Suprapubic skin (tissue), 4 donors: ENCODE measurements at regions not wholly inside any gene's neighbourhood (a gene's known extent, or its start where the extent isn't known, plus 50 kb on each side); places are given as distances from the start of the nearest gene placed in this dataset.

Source experiments
- DNase-seq, 2 donors: peaks; one replicate each; pipeline ENCODE4 v3.0.0-alpha.2; 2019; ENCODE audit warnings: low spot score in 2 of 2
- H3K27ac ChIP-seq: fragments of 200-600 bp; sonication (generic); one replicate; pipeline ENCODE4 v1.5.1; 2019
- H3K27me3 ChIP-seq: fragments of 200-600 bp; sonication (generic); one replicate; pipeline ENCODE4 v1.5.1; 2019
- H3K36me3 ChIP-seq: fragments of 200-600 bp; sonication (generic); one replicate; pipeline ENCODE4 v1.5.1; 2019
- H3K4me1 ChIP-seq: fragments of 200-600 bp; sonication (generic); one replicate; pipeline ENCODE4 v1.5.1; 2019
- H3K4me3 ChIP-seq: fragments of 200-600 bp; sonication (generic); one replicate; pipeline ENCODE4 v1.5.1; 2019; ENCODE audit warnings: mild to moderate bottlenecking
- H3K9me3 ChIP-seq: fragments of 200-600 bp; sonication (generic); one replicate; pipeline ENCODE4 v1.5.1; 2019
- CTCF ChIP-seq, 2 donors: fragments of 200-600 bp in 1 of 2; fragments of 450-650 bp in 1 of 2; sonication (generic) in 1 of 2; IDR thresholded peaks; one replicate each; pipeline ENCODE4 v1.5.1; 2016 to 2019; ENCODE audit warnings: antibody characterized with exemption in 2 of 2, mild to moderate bottlenecking in 1 of 2, moderate library complexity in 1 of 2
- EP300 ChIP-seq: sonication (generic); formaldehyde crosslinking; IDR thresholded peaks from one replicate; pipeline ENCODE4 v1.6.1; 2017; ENCODE audit warnings: antibody characterized with exemption
- POLR2A ChIP-seq, 2 donors: fragments of 450-650 bp; IDR thresholded peaks; one replicate each; pipeline ENCODE4 v1.6.1; 2017; ENCODE audit warnings: antibody characterized with exemption in 2 of 2, mild to moderate bottlenecking in 2 of 2, moderate library complexity in 2 of 2
- POLR2AphosphoS5 ChIP-seq, 3 donors: sonication (generic); formaldehyde crosslinking; IDR thresholded peaks; one replicate each; pipeline ENCODE4 v1.6.1; 2017; ENCODE audit warnings: antibody characterized with exemption in 3 of 3
- WGBS: methylation state at CpG from one replicate; pipeline ENCODE4 v1.1.5; 2018; 5-methylcytosine and 5-hydroxymethylcytosine counted together

GRCh38 chr2:5482929-5483331 is 209.3 kb upstream of the SOX11 start:
- H3K27ac ChIP-seq, result no peak overlapping the region
- H3K9me3 ChIP-seq, result no peaks in the 10 kb centered on the region
- no peaks in the 10 kb centered on the region for H3K27me3 ChIP-seq
- TF ChIP-seq POLR2A (IDR thresholded peaks at IDR 0.05), result no peak
- TF ChIP-seq CTCF (IDR thresholded peaks at IDR 0.05), result no peak
- TF ChIP-seq POLR2AphosphoS5 (IDR thresholded peaks at IDR 0.05), result no peak
- no peak for TF ChIP-seq EP300
- no peaks in the 10 kb centered on the region for H3K36me3 ChIP-seq
- no peak overlapping the region for H3K4me3 ChIP-seq
- WGBS, result 0% methylated on average over 6 of the region's 6 CpGs
- no peak for DNase-seq
- peaks cover 6% of the 10 kb centered on the region for H3K4me1 ChIP-seq

GRCh38 chr2:5484868-5485267 is 207.3 kb upstream of the SOX11 start:
- H3K27me3 ChIP-seq, result no peaks in the 10 kb centered on the region
- H3K4me3 ChIP-seq, result no peak overlapping the region
- H3K27ac ChIP-seq, result no peak overlapping the region
- peaks cover 6% of the 10 kb centered on the region for H3K4me1 ChIP-seq
- no peaks in the 10 kb centered on the region for H3K36me3 ChIP-seq
- no peak for DNase-seq
- 90% methylated on average over 4 of the region's 4 CpGs for WGBS
- H3K9me3 ChIP-seq, result no peaks in the 10 kb centered on the region
- no peak for TF ChIP-seq CTCF (IDR thresholded peaks at IDR 0.05)
- TF ChIP-seq POLR2AphosphoS5 (IDR thresholded peaks at IDR 0.05), result no peak
- TF ChIP-seq EP300, result no peak
- no peak for TF ChIP-seq POLR2A (IDR thresholded peaks at IDR 0.05)

- no peaks in the 10 kb centered on the region for H3K9me3 ChIP-seq
- no peaks in the 10 kb centered on the region for H3K36me3 ChIP-seq
- no peak overlapping the region for H3K4me3 ChIP-seq
- no peaks in the 10 kb centered on the region for H3K27me3 ChIP-seq
- WGBS, result 75% methylated on average over 3 of the region's 3 CpGs
- no peak for DNase-seq
- no peak for TF ChIP-seq POLR2AphosphoS5 (IDR thresholded peaks at IDR 0.05)
- no peak for TF ChIP-seq POLR2A (IDR thresholded peaks at IDR 0.05)
- TF ChIP-seq CTCF (IDR thresholded peaks at IDR 0.05), result no peak
- no peak for TF ChIP-seq EP300
- no peaks in the 10 kb centered on the region for H3K4me1 ChIP-seq
- no peak overlapping the region for H3K27ac ChIP-seq
These were observed 200.7 kb upstream of the SOX11 start for GRCh38 chr2:5491523-5491922.

GRCh38 chr2:5493256-5493655 is 198.9 kb upstream of the SOX11 start:
- H3K36me3 ChIP-seq, result no peaks in the 10 kb centered on the region
- WGBS, result 87% methylated on average over 15 of the region's 17 CpGs

GRCh38 chr2:5494212-5494611 is 198.0 kb upstream of the SOX11 start:
- DNase-seq, result no peak
- no peak for TF ChIP-seq POLR2AphosphoS5 (IDR thresholded peaks at IDR 0.05)
- Histone ChIP-seq H3K4me3 (no peak overlapping the region), H3K36me3 (no peaks in the 10 kb centered on the region), H3K9me3 (no peaks in the 10 kb centered on the region), H3K4me1 (no peaks in the 10 kb centered on the region), H3K27ac (no peak overlapping the region), H3K27me3 (no peaks in the 10 kb centered on the region)
- WGBS, result 95% methylated on average over 8 of the region's 8 CpGs

More at GRCh38 chr2:5493256-5493655, 198.9 kb upstream of the SOX11 start:
- no peaks in the 10 kb centered on the region for H3K9me3 ChIP-seq
- no peak overlapping the region for H3K27ac ChIP-seq
- no peak for DNase-seq
- no peak for TF ChIP-seq CTCF (IDR thresholded peaks at IDR 0.05)
- TF ChIP-seq POLR2A (IDR thresholded peaks at IDR 0.05), result no peak
- TF ChIP-seq POLR2AphosphoS5 (IDR thresholded peaks at IDR 0.05), result no peak
- TF ChIP-seq EP300, result no peak
- H3K4me1 ChIP-seq, result no peaks in the 10 kb centered on the region
- H3K27me3 ChIP-seq, result no peaks in the 10 kb centered on the region
- H3K4me3 ChIP-seq, result no peak overlapping the region

GRCh38 chr2:5495586-5495985 is 196.6 kb upstream of the SOX11 start:
- 59% methylated on average over 8 of the region's 8 CpGs for WGBS
- H3K9me3 ChIP-seq, result no peaks in the 10 kb centered on the region
- no peaks in the 10 kb centered on the region for H3K36me3 ChIP-seq
- no peaks in the 10 kb centered on the region for H3K27me3 ChIP-seq
- no peak overlapping the region for H3K4me3 ChIP-seq
- H3K4me1 ChIP-seq, result no peaks in the 10 kb centered on the region
- TF ChIP-seq EP300 (no peak), POLR2AphosphoS5 (IDR thresholded peaks at IDR 0.05) (no peak), CTCF (IDR thresholded peaks at IDR 0.05) (no peak), POLR2A (IDR thresholded peaks at IDR 0.05) (no peak)
- DNase-seq, result no peak
- H3K27ac ChIP-seq, result no peak overlapping the region
